Endothelial cell (in vitro differentiated cells): ENCODE measurements at regions not wholly inside any gene's neighbourhood (a gene's known extent, or its start where the extent isn't known, plus 50 kb on each side); places are given as distances from the start of the nearest gene placed in this dataset.
A peak's percentile ranks its signal among the peaks of the same experiment; 100 is the strongest.

Experiments
- DNase-seq: peaks from one replicate; pipeline ENCODE4 v3.0.0; 2021; ENCODE audit warnings: low spot score
- H3K27ac Mint-ChIP-seq: one replicate; pipeline ENCODE4 v1.8.0; 2021; ENCODE audit warnings: mixed read lengths, inconsistent platforms; ENCODE audit not compliant: unreplicated experiment
- H3K27me3 Mint-ChIP-seq: one replicate; pipeline ENCODE4 v1.8.0; 2021; ENCODE audit warnings: mild to moderate bottlenecking, moderate library complexity, mixed read lengths, inconsistent platforms; ENCODE audit not compliant: unreplicated experiment
- H3K36me3 Mint-ChIP-seq: one replicate; pipeline ENCODE4 v1.8.0; 2021; ENCODE audit warnings: mild to moderate bottlenecking, low read depth, mixed read lengths, inconsistent platforms; ENCODE audit not compliant: unreplicated experiment
- H3K4me1 Mint-ChIP-seq: one replicate; pipeline ENCODE4 v1.8.0; 2021; ENCODE audit warnings: mild to moderate bottlenecking, mixed read lengths, inconsistent platforms; ENCODE audit not compliant: unreplicated experiment
- H3K4me3 Mint-ChIP-seq: one replicate; pipeline ENCODE4 v1.8.0; 2021; ENCODE audit warnings: mild to moderate bottlenecking, mixed read lengths, inconsistent platforms; ENCODE audit not compliant: unreplicated experiment
- H3K9me3 Mint-ChIP-seq: one replicate; pipeline ENCODE4 v1.8.0; 2021; ENCODE audit warnings: mixed read lengths, inconsistent platforms; ENCODE audit not compliant: unreplicated experiment
- CTCF ChIP-seq: fragments of 200-600 bp; sonication (generic); IDR thresholded peaks from one replicate; pipeline ENCODE4 v1.5.0; 2021; ENCODE audit warnings: antibody characterized with exemption; ENCODE audit not compliant: unreplicated experiment

GRCh38 chr16:52976539-52977167 lies 76.0 kb downstream of the CHD9NB start:
- no peaks in the 10 kb centered on the region for H3K9me3 Mint-ChIP-seq
- H3K36me3 Mint-ChIP-seq: no peaks in the 10 kb centered on the region
- H3K4me3 Mint-ChIP-seq: no peak overlapping the region
- no peak for DNase-seq
- no peak overlapping the region for H3K27ac Mint-ChIP-seq
- H3K27me3 Mint-ChIP-seq: peaks cover 3% of the 10 kb centered on the region
- no peak for TF ChIP-seq CTCF
- no peaks in the 10 kb centered on the region for H3K4me1 Mint-ChIP-seq

- TF ChIP-seq CTCF: no peak
- Mint-ChIP-seq H3K9me3 (no peaks in the 10 kb centered on the region), H3K36me3 (no peaks in the 10 kb centered on the region), H3K27me3 (no peaks in the 10 kb centered on the region), H3K4me1 (peaks cover 4% of the 10 kb centered on the region), H3K4me3 (no peak overlapping the region), H3K27ac (no peak overlapping the region)
- DNase-seq: no peak
Measured at GRCh38 chr16:52967744-52968143, 85.0 kb downstream of the CHD9NB start.

- Mint-ChIP-seq H3K36me3 (no peaks in the 10 kb centered on the region), H3K4me1 (peaks cover 4% of the 10 kb centered on the region), H3K4me3 (no peak overlapping the region), H3K9me3 (no peaks in the 10 kb centered on the region), H3K27me3 (no peaks in the 10 kb centered on the region), H3K27ac (no peak overlapping the region)
- no peak for DNase-seq
- no peak for TF ChIP-seq CTCF
Measured at GRCh38 chr16:52964290-52964689, 88.4 kb downstream of the CHD9NB start.

- no peaks in the 10 kb centered on the region for H3K27me3 Mint-ChIP-seq
- no peak for TF ChIP-seq CTCF
- H3K4me1 Mint-ChIP-seq: peaks cover 4% of the 10 kb centered on the region
- H3K4me3 Mint-ChIP-seq: no peak overlapping the region
- peak overlapping the region; percentile 69 for H3K27ac Mint-ChIP-seq
- DNase-seq: no peak
- H3K9me3 Mint-ChIP-seq: no peaks in the 10 kb centered on the region
- no peaks in the 10 kb centered on the region for H3K36me3 Mint-ChIP-seq
Measured at GRCh38 chr16:52963855-52964242, 88.8 kb downstream of the CHD9NB start.

- TF ChIP-seq CTCF: no peak
- no peak for DNase-seq
- H3K4me3 Mint-ChIP-seq: no peak overlapping the region
- peak overlapping the region; percentile 69 for H3K27ac Mint-ChIP-seq
- H3K9me3 Mint-ChIP-seq: no peaks in the 10 kb centered on the region
- no peaks in the 10 kb centered on the region for H3K36me3 Mint-ChIP-seq
- no peaks in the 10 kb centered on the region for H3K27me3 Mint-ChIP-seq
- peaks cover 4% of the 10 kb centered on the region for H3K4me1 Mint-ChIP-seq
Measured at GRCh38 chr16:52963212-52963854, 89.4 kb downstream of the CHD9NB start.
